Testis (tissue), 2 donors: ENCODE measurements at regions not wholly inside any gene's neighbourhood (a gene's known extent, or its start where the extent isn't known, plus 50 kb on each side); places are given as distances from the start of the nearest gene placed in this dataset.

Experiments
- DNase-seq: peaks from one replicate; pipeline ENCODE4 v3.0.0-alpha.2; 2019
- H3K27ac ChIP-seq, 2 donors: fragments of 200-600 bp; sonication (generic); one replicate each; pipeline ENCODE4 v1.5.1; 2019
- H3K27me3 ChIP-seq: fragments of 200-600 bp; sonication (generic); one replicate; pipeline ENCODE4 v1.5.1; 2019
- H3K36me3 ChIP-seq: fragments of 200-600 bp; sonication (generic); one replicate; pipeline ENCODE4 v1.5.1; 2017; ENCODE audit warnings: low read depth; ENCODE audit errors: missing control alignments
- H3K4me1 ChIP-seq: fragments of 200-600 bp; sonication (generic); one replicate; pipeline ENCODE4 v1.5.1; 2019
- H3K4me3 ChIP-seq, 2 donors: fragments of 200-600 bp; sonication (generic); one replicate each; pipeline ENCODE4 v1.5.1; 2017 to 2019
- H3K9me3 ChIP-seq: fragments of 200-600 bp; sonication (generic); one replicate; pipeline ENCODE4 v1.5.1; 2017
- POLR2A ChIP-seq: fragments of 450-650 bp; IDR thresholded peaks from one replicate; pipeline ENCODE4 v1.6.1; 2017; ENCODE audit warnings: antibody characterized with exemption, mild to moderate bottlenecking, moderate library complexity
- WGBS, 2 donors: methylation state at CpG; one replicate each; pipeline ENCODE4 v1.1.5; 2018; 5-methylcytosine and 5-hydroxymethylcytosine counted together
- intact Hi-C: fragments of 100-400 bp; cut with DNase I; formaldehyde crosslinking; loops from one replicate; pipeline ENCODE4 v1.15.1; 2023; ENCODE audit warnings: low total_unique reads
- TF ChIP-seq, protein P1 (sequence below), 3 experiments: fragments of 450-650 bp in 2 of 3; fragments of 200-600 bp in 1 of 3; sonication (generic) in 1 of 3; IDR thresholded peaks; one replicate each; pipeline ENCODE4 v1.5.1; 2016 to 2019; ENCODE audit warnings: antibody characterized with exemption in 3 of 3, mild to moderate bottlenecking in 2 of 3, moderate library complexity in 1 of 3

GRCh38 chr15:62758126-62758951, 284.2 kb upstream of the TPM1 start:
- WGBS, 2 donors, result 54 to 66% methylated on average over 11 of the region's 11 CpGs
- Histone ChIP-seq H3K4me3 (no peak overlapping the region), H3K27ac (no peak overlapping the region), H3K9me3 (no peaks in the 10 kb centered on the region), H3K36me3 (no peaks in the 10 kb centered on the region), H3K4me1 (peaks cover 6% of the 10 kb centered on the region), H3K27me3 (no peaks in the 10 kb centered on the region)
- DNase-seq, result peak; percentile 20
- intact Hi-C loops, result no loop called here
- no peak for TF ChIP-seq POLR2A
- TF ChIP-seq, protein P1, sequence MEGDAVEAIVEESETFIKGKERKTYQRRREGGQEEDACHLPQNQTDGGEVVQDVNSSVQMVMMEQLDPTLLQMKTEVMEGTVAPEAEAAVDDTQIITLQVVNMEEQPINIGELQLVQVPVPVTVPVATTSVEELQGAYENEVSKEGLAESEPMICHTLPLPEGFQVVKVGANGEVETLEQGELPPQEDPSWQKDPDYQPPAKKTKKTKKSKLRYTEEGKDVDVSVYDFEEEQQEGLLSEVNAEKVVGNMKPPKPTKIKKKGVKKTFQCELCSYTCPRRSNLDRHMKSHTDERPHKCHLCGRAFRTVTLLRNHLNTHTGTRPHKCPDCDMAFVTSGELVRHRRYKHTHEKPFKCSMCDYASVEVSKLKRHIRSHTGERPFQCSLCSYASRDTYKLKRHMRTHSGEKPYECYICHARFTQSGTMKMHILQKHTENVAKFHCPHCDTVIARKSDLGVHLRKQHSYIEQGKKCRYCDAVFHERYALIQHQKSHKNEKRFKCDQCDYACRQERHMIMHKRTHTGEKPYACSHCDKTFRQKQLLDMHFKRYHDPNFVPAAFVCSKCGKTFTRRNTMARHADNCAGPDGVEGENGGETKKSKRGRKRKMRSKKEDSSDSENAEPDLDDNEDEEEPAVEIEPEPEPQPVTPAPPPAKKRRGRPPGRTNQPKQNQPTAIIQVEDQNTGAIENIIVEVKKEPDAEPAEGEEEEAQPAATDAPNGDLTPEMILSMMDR (IDR thresholded peaks at IDR 0.05), result no peak

GRCh38 chr15:62758952-62759349, 283.6 kb upstream of the TPM1 start:
- Histone ChIP-seq H3K27ac (no peak overlapping the region), H3K4me3 (no peak overlapping the region), H3K36me3 (no peaks in the 10 kb centered on the region), H3K9me3 (no peaks in the 10 kb centered on the region), H3K4me1 (peaks cover 6% of the 10 kb centered on the region), H3K27me3 (no peaks in the 10 kb centered on the region)
- intact Hi-C loops, result no loop called here
- TF ChIP-seq, protein P1 (IDR thresholded peaks at IDR 0.05), result no peak
- TF ChIP-seq POLR2A, result no peak
- 71 to 79% methylated on average over 4 of the region's 4 CpGs for WGBS, 2 donors
- DNase-seq, result no peak

GRCh38 chr15:62760538-62760937, 282.0 kb upstream of the TPM1 start:
- Histone ChIP-seq H3K4me3 (no peak overlapping the region), H3K27me3 (no peaks in the 10 kb centered on the region), H3K4me1 (peaks cover 6% of the 10 kb centered on the region), H3K9me3 (no peaks in the 10 kb centered on the region), H3K36me3 (no peaks in the 10 kb centered on the region), H3K27ac (no peak overlapping the region)
- 88 to 92% methylated on average over 3 of the region's 3 CpGs for WGBS, 2 donors
- TF ChIP-seq, protein P1 (IDR thresholded peaks at IDR 0.05), result no peak
- no peak for TF ChIP-seq POLR2A
- intact Hi-C loops, result no loop called here
- DNase-seq, result no peak

- Histone ChIP-seq H3K4me1 (no peaks in the 10 kb centered on the region), H3K4me3 (no peak overlapping the region), H3K36me3 (no peaks in the 10 kb centered on the region), H3K9me3 (no peaks in the 10 kb centered on the region), H3K27ac (no peak overlapping the region), H3K27me3 (no peaks in the 10 kb centered on the region)
- intact Hi-C loops, result no loop called here
- 84 to 96% methylated on average over 4 of the region's 4 CpGs for WGBS, 2 donors
- DNase-seq, result no peak
- no peak for TF ChIP-seq POLR2A
- TF ChIP-seq, protein P1 (IDR thresholded peaks at IDR 0.05), result no peak
Observed at GRCh38 chr15:62765916-62766315, 276.6 kb upstream of the TPM1 start.

- no peak overlapping the region for H3K27ac ChIP-seq
- no peaks in the 10 kb centered on the region for H3K27me3 ChIP-seq
- H3K36me3 ChIP-seq, result no peaks in the 10 kb centered on the region
- no peaks in the 10 kb centered on the region for H3K4me1 ChIP-seq
- H3K4me3 ChIP-seq, result no peak overlapping the region
- no peak for DNase-seq
- intact Hi-C loops, result no loop called here
- H3K9me3 ChIP-seq, result no peaks in the 10 kb centered on the region
- WGBS, 2 donors, result 87 to 92% methylated on average over 4 of the region's 4 CpGs
- TF ChIP-seq, protein P1 (IDR thresholded peaks at IDR 0.05), result no peak
- no peak for TF ChIP-seq POLR2A
Observed at GRCh38 chr15:62766599-62766998, 275.9 kb upstream of the TPM1 start.
